Psoas muscle (tissue), 7 donors: ENCODE measurements at regions not wholly inside any gene's neighbourhood (a gene's known extent, or its start where the extent isn't known, plus 50 kb on each side); places are given as distances from the start of the nearest gene placed in this dataset.

Experiments
- ATAC-seq, 4 donors: fragments of 200-7000 bp; cut with Tn5 transposase; one replicate each; pipeline ENCODE4 v1.9.1; 2020; ENCODE audit warnings: moderate library complexity in 3 of 4, mild to moderate bottlenecking in 2 of 4
- DNase-seq, 2 donors: peaks; one replicate each; pipeline ENCODE4 v3.0.0-alpha.2; 2020
- H3K27ac ChIP-seq: fragments of 200-600 bp; one replicate; pipeline ENCODE4 v1.8.0; 2022
- H3K27me3 ChIP-seq, 3 donors: fragments of 200-600 bp in 1 of 3; one replicate each; pipeline versions ENCODE4 v1.6.1 to v1.8.0; 2013 to 2022; ENCODE audit warnings: low read length in 2 of 3, mild to moderate bottlenecking in 2 of 3, moderate library complexity in 1 of 3; ENCODE audit not compliant: insufficient read depth in 3 of 3
- H3K36me3 ChIP-seq, 2 donors: fragments of 200-600 bp in 1 of 2; one replicate each; pipeline versions ENCODE4 v1.6.1 to v1.8.0; 2013 to 2022; ENCODE audit warnings: low read depth in 1 of 2, mild to moderate bottlenecking in 1 of 2, moderate library complexity in 1 of 2; ENCODE audit not compliant: insufficient read depth in 1 of 2
- H3K4me1 ChIP-seq: fragments of 200-600 bp; one replicate; pipeline ENCODE4 v1.8.0; 2022
- H3K4me3 ChIP-seq: fragments of 200-600 bp; one replicate; pipeline ENCODE4 v1.8.0; 2022; ENCODE audit warnings: mild to moderate bottlenecking
- H3K9me3 ChIP-seq: fragments of 200-600 bp; one replicate; pipeline ENCODE4 v1.8.0; 2022
- CTCF ChIP-seq: fragments of 200-600 bp; IDR thresholded peaks from one replicate; pipeline ENCODE4 v1.8.0; 2022; ENCODE audit warnings: antibody characterized with exemption
- WGBS, 3 donors: extraction: QIAGEN DNeasy Blood & Tissue Kit; methylation state at CpG; one replicate each; pipeline versions ENCODE4 v1.1.6 to v1.1.7; 2013; 5-methylcytosine and 5-hydroxymethylcytosine counted together
- intact Hi-C, 2 donors: fragments of 100-400 bp; cut with DNase I; formaldehyde crosslinking; loops; one replicate each; pipeline versions ENCODE4 v1.11.0 to v1.14.2; 2022
- donor health status: healthy with polysubstance abuse.
- donor health status: DM: no; HTN: no; CAD: no; lungs with moderate emphysema.
- donor health status: Bipolar disorder and iron deficiency.
- donor health status: healthy.
- donor health status: DM: yes; HTN: yes; CAD: no.
- donor health status: DM: no; HTN: no; CAD: no.
- donor health status: DM: yes; HTN: yes; CAD: no.

DNA sequence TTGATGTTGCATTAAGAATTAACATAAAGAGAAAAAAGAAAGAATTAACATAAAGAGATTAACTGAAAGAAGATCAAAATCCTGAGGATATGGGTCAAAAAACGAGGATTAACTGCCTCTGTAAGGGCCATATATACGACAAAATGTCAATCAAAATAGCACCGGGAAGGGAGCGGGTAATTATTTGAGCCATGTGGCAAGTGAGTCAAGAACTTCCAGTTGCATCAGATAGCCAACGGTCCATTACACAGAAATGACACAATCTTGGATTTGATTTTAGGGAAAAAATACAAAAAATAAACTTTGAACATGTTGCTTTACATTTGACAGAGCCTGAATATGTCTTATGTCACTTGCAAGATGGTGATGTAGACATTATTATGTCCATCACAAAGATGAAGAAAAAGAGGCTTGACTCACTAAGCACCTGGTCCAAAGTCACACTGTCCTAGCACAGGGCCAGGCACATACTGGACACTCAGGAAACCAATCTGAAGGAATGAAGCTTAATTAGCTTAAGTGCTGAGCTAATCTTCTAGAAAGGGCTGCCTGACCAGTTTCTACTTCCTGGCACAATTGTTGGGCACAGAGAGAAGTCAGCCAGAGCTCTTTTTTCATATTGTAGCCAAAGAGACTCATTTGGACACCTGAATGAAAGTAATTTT lies 273.2 kb upstream of the PAPPA start:
- Histone ChIP-seq H3K4me1 (no peaks in the 10 kb centered on the region), H3K9me3 (no peaks in the 10 kb centered on the region), H3K36me3 (no peaks in the 10 kb centered on the region), H3K27me3 (peaks cover 0 to 2% (median 0%) of the 10 kb centered on the region in 3 donors), H3K27ac (no peak overlapping the region), H3K4me3 (no peak overlapping the region)
- intact Hi-C loops: loop anchor here (5.0 to 10.0 kb wide), 5 partner anchors 124 to 782 kb away; no protein-coding TSS in a partner anchor
- 66 to 71% (median 71%) methylated on average over 5 of the region's 5 CpGs for WGBS, 3 donors
- no peak for ATAC-seq
- no peak for TF ChIP-seq CTCF
- DNase-seq: no peak

GRCh38 chr9:115882911-115883310 lies 270.7 kb upstream of the PAPPA start:
- Histone ChIP-seq H3K4me1 (no peaks in the 10 kb centered on the region), H3K36me3 (no peaks in the 10 kb centered on the region), H3K27me3 (peaks cover 0 to 2% (median 0%) of the 10 kb centered on the region in 3 donors), H3K27ac (no peak overlapping the region), H3K9me3 (no peaks in the 10 kb centered on the region), H3K4me3 (no peak overlapping the region)
- no peak for ATAC-seq
- intact Hi-C loops: loop anchor here (5.0 to 10.0 kb wide), 5 partner anchors 122 to 779 kb away; no protein-coding TSS in a partner anchor
- TF ChIP-seq CTCF: no peak
- DNase-seq: no peak

DNA sequence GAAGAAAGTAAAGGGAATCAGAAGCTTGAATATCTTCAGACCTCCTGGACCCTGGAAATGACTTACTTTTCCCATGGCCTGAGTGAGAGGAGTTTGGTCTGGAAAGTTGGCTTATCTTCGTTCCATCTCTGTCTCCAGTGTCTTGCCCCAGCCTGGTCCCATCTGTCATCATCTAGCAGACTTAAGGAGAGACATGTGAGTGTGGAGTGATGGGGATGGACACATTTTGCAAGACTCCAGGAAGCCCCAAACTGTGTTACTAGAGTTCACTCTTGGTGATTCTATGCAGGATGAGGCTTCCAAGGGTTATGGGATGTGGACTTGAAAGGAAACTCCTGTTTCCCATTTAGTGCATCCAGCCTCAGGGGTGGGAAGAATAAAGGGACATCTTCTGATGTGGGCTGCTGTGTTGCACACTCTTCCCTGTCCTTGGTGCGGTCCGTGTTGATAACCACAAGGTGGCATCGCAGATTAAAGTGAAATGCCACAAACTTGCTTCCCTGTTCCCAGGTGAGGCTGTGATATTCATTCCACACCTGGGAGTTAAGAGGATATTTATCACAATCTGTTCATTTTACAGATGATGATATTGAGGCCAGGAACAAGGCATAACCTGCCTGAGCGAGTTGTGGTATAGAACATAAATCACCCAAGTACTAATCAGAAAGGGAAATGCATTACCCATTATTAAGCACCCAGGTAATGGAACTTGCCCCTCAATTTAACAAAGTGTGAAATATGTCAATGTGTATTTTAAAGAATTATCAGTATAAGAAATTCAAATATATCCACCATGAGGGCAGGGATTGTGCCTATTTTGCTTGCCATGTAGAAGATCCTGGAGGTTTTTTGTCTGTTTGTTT lies 269.9 kb upstream of the PAPPA start:
- peak in 3 of 4 donors; percentile 51 to 72 (median 69) for ATAC-seq
- Histone ChIP-seq H3K9me3 (no peaks in the 10 kb centered on the region), H3K27ac (no peak overlapping the region), H3K27me3 (peaks cover 0 to 2% (median 0%) of the 10 kb centered on the region in 3 donors), H3K4me1 (no peaks in the 10 kb centered on the region), H3K36me3 (no peaks in the 10 kb centered on the region), H3K4me3 (no peak overlapping the region)
- TF ChIP-seq CTCF: peak; percentile 57
- DNase-seq: no peak
- 46 to 50% (median 48%) methylated on average over 5 of the region's 5 CpGs for WGBS, 3 donors
- intact Hi-C loops: loop anchor here (5.0 to 10.0 kb wide), 5 partner anchors 121 to 779 kb away; no protein-coding TSS in a partner anchor

DNA sequence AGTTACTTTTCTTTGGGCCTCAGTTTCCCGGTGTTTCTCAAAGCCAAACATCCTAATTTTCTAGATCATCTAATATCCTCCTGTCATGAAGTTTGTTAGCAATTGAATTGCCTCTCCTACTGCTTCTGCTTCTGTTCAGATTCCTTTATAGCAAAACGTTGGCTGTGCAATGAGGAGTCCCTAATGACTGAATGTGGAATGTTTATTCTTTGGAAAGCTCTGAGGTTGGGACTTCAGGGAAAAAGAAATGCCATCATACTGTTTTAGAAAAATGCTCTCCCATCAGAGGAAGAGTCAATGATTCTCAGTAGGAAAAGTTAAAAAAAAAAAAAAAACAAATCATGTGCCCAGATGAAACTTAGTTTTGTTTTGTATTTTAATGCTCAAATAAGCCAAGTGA lies 268.7 kb upstream of the PAPPA start:
- no peak overlapping the region for H3K27ac ChIP-seq
- DNase-seq (no peak), ATAC-seq (no peak)
- intact Hi-C loops: loop anchor here (5.0 to 10.0 kb wide), 5 partner anchors 120 to 777 kb away; no protein-coding TSS in a partner anchor
- H3K4me1 ChIP-seq: no peaks in the 10 kb centered on the region
- 42 to 46% (median 45%) methylated on average over 2 of the region's 2 CpGs for WGBS, 3 donors
- no peak for TF ChIP-seq CTCF
- no peak overlapping the region for H3K4me3 ChIP-seq
- H3K27me3 ChIP-seq: peaks cover 0 to 2% (median 0%) of the 10 kb centered on the region in 3 donors
- H3K36me3 ChIP-seq: no peaks in the 10 kb centered on the region
- H3K9me3 ChIP-seq: no peaks in the 10 kb centered on the region
